Lower leg skin (tissue), 3 donors: ENCODE measurements at regions not wholly inside any gene's neighbourhood (a gene's known extent, or its start where the extent isn't known, plus 50 kb on each side); places are given as distances from the start of the nearest gene placed in this dataset.

ENCODE experiments used
- POLR2A ChIP-seq, 2 donors: fragments of 450-650 bp; IDR thresholded peaks; one replicate each; pipeline ENCODE4 v1.6.1; 2016 to 2017; ENCODE audit warnings: antibody characterized with exemption in 2 of 2, mild to moderate bottlenecking in 1 of 2, moderate library complexity in 1 of 2
- TF ChIP-seq, protein P1 (sequence below), 3 donors: fragments of 450-650 bp; IDR thresholded peaks; one replicate each; pipeline ENCODE4 v1.5.1; 2016; ENCODE audit warnings: antibody characterized with exemption in 3 of 3, mild to moderate bottlenecking in 3 of 3, moderate library complexity in 2 of 3

DNA sequence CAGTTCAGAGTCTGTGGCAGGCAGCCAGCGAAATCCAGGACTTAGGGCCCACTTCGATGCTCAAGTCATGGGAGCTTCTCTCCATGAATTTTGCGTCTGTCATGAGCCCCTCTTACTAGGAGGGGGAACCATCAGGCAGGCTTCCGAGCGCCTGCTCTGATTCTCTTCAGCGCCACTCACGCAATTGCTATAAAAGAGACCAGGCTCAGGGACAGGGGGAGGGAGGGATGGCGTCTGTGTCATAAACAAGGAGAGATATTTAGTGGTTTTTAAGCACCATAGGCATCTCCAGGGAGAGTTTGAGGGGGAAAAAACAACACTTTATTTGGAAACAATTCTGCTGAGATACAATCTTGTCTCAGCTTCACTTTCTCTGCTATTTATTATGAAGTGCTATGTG, 60.6 kb downstream of the NAV1 start:
- TF ChIP-seq, protein P1, sequence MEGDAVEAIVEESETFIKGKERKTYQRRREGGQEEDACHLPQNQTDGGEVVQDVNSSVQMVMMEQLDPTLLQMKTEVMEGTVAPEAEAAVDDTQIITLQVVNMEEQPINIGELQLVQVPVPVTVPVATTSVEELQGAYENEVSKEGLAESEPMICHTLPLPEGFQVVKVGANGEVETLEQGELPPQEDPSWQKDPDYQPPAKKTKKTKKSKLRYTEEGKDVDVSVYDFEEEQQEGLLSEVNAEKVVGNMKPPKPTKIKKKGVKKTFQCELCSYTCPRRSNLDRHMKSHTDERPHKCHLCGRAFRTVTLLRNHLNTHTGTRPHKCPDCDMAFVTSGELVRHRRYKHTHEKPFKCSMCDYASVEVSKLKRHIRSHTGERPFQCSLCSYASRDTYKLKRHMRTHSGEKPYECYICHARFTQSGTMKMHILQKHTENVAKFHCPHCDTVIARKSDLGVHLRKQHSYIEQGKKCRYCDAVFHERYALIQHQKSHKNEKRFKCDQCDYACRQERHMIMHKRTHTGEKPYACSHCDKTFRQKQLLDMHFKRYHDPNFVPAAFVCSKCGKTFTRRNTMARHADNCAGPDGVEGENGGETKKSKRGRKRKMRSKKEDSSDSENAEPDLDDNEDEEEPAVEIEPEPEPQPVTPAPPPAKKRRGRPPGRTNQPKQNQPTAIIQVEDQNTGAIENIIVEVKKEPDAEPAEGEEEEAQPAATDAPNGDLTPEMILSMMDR (IDR thresholded peaks at IDR 0.05): no peak
- TF ChIP-seq POLR2A (IDR thresholded peaks at IDR 0.05): no peak
